Lung (tissue), 11 donors: ENCODE measurements at regions not wholly inside any gene's neighbourhood (a gene's known extent, or its start where the extent isn't known, plus 50 kb on each side); places are given as distances from the start of the nearest gene placed in this dataset.

Experiments used
- ATAC-seq: fragments of 200-7000 bp; cut with Tn5 transposase; one replicate; pipeline ENCODE4 v1.9.1; 2020; ENCODE audit warnings: moderate number of reproducible peaks; ENCODE audit not compliant: insufficient read depth, low FRiP score
- DNase-seq, 3 donors: peaks; one replicate each; pipeline ENCODE4 v3.0.0-alpha.2; 2013 to 2017
- H3K27ac ChIP-seq, 2 donors: one replicate each; pipeline ENCODE4 v1.5.1; 2013; ENCODE audit warnings: mild to moderate bottlenecking in 2 of 2, moderate library complexity in 2 of 2, control low read depth in 1 of 2, inconsistent platforms in 1 of 2, low read depth in 1 of 2, low read length in 1 of 2
- H3K27me3 ChIP-seq, 3 donors: one replicate each; pipeline ENCODE4 v1.5.1; 2013; ENCODE audit warnings: low read length in 2 of 3; ENCODE audit not compliant: control insufficient read depth in 3 of 3, insufficient read depth in 3 of 3
- H3K36me3 ChIP-seq, 4 donors: one replicate each; pipeline ENCODE4 v1.5.1; 2013; ENCODE audit warnings: low read length in 4 of 4, mild to moderate bottlenecking in 1 of 4, moderate library complexity in 1 of 4; ENCODE audit not compliant: control insufficient read depth in 4 of 4, insufficient read depth in 4 of 4
- H3K4me1 ChIP-seq, 5 donors: one replicate each; pipeline ENCODE4 v1.5.1; 2013; ENCODE audit warnings: low read length in 5 of 5, mild to moderate bottlenecking in 2 of 5, moderate library complexity in 1 of 5; ENCODE audit not compliant: control insufficient read depth in 5 of 5, insufficient read depth in 5 of 5
- H3K4me3 ChIP-seq: one replicate; pipeline ENCODE4 v1.5.1; 2013; ENCODE audit warnings: mild to moderate bottlenecking, control low read depth, moderate library complexity
- H3K9ac ChIP-seq, 2 donors: one replicate each; pipeline ENCODE4 v1.5.1; 2013; ENCODE audit warnings: low read length in 2 of 2, control low read depth in 1 of 2; ENCODE audit not compliant: insufficient read depth in 1 of 2
- H3K9me3 ChIP-seq, 4 donors: one replicate each; pipeline ENCODE4 v1.5.1; 2013; ENCODE audit warnings: low read length in 3 of 4, mild to moderate bottlenecking in 1 of 4, moderate library complexity in 1 of 4; ENCODE audit not compliant: control insufficient read depth in 4 of 4, insufficient read depth in 3 of 4
- WGBS, 2 donors: extraction: QIAGEN DNeasy Blood & Tissue Kit; methylation state at CpG; one replicate each; pipeline ENCODE4 v1.1.7; 2013; 5-methylcytosine and 5-hydroxymethylcytosine counted together
- TF ChIP-seq, protein P1 (sequence below): IDR thresholded peaks from 2 replicates; pipeline ENCODE4 v1.5.1; 2012; ENCODE audit warnings: mild to moderate bottlenecking; ENCODE audit errors: control extremely low read depth, extremely low read depth
- donor health status: control.
- donor health status: control.
- donor health status: Bipolar disorder and iron deficiency.
- donor health status: healthy.
- donor health status: DM: yes; HTN: yes; CAD: no.

DNA sequence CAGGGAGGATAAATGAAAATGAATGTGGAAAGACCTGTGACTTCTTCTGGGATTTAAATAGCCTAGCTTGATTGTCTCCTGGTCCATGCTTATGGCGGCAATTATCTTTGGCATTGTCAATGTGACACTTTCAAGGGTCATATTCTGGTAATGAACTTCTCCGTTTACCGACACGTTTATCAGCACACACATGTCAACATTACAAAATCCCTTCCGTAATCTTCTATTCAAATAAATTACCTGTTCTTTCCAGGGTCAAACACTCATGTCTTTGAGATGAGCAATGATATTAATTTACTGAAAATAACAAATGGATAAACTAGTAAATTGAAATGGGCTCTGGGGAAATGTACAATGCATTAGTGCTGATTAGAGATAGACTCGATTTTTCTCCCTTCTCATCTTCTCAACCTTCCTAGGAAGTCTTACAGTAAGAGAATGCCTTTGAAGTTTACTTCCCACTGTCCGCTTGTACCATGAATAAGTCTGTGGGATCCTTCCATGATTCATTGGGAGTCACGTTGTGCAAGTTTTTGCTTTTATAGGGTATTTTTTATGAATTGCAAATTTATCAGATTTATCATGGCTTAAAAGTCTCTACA is 646.3 kb upstream of the LRATD1 start:
- DNase-seq (no peak), ATAC-seq (no peak)
- no peaks in the 10 kb centered on the region for H3K36me3 ChIP-seq
- H3K9ac ChIP-seq, result no peak overlapping the region
- TF ChIP-seq, protein P1, sequence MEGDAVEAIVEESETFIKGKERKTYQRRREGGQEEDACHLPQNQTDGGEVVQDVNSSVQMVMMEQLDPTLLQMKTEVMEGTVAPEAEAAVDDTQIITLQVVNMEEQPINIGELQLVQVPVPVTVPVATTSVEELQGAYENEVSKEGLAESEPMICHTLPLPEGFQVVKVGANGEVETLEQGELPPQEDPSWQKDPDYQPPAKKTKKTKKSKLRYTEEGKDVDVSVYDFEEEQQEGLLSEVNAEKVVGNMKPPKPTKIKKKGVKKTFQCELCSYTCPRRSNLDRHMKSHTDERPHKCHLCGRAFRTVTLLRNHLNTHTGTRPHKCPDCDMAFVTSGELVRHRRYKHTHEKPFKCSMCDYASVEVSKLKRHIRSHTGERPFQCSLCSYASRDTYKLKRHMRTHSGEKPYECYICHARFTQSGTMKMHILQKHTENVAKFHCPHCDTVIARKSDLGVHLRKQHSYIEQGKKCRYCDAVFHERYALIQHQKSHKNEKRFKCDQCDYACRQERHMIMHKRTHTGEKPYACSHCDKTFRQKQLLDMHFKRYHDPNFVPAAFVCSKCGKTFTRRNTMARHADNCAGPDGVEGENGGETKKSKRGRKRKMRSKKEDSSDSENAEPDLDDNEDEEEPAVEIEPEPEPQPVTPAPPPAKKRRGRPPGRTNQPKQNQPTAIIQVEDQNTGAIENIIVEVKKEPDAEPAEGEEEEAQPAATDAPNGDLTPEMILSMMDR, result no peak
- H3K4me3 ChIP-seq, result no peak overlapping the region
- 64 to 83% methylated on average over 8 of the region's 8 CpGs for WGBS, 2 donors
- no peak overlapping the region for H3K27ac ChIP-seq
- H3K27me3 ChIP-seq, result no peaks in the 10 kb centered on the region
- H3K9me3 ChIP-seq, result peaks cover 0 to 4% (median 0%) of the 10 kb centered on the region in 4 donors
- no peaks in the 10 kb centered on the region for H3K4me1 ChIP-seq

- Histone ChIP-seq H3K4me3 (no peak overlapping the region), H3K36me3 (no peaks in the 10 kb centered on the region), H3K9me3 (no peaks in the 10 kb centered on the region), H3K4me1 (no peaks in the 10 kb centered on the region), H3K27ac (no peak overlapping the region), H3K27me3 (no peaks in the 10 kb centered on the region), H3K9ac (no peak overlapping the region)
- TF ChIP-seq, protein P1, result no peak
- no peak for DNase-seq
- ATAC-seq, result no peak
These were observed 636.0 kb upstream of the LRATD1 start for GRCh38 chr2:13996527-13996926.

GRCh38 chr2:14011190-14011589 is 621.3 kb upstream of the LRATD1 start:
- no peak for ATAC-seq
- Histone ChIP-seq H3K9me3 (peaks cover 0 to 5% (median 2%) of the 10 kb centered on the region in 4 donors), H3K27ac (no peak overlapping the region), H3K4me3 (no peak overlapping the region), H3K4me1 (no peaks in the 10 kb centered on the region), H3K27me3 (peaks cover 0 to 2% (median 0%) of the 10 kb centered on the region in 3 donors), H3K36me3 (no peaks in the 10 kb centered on the region), H3K9ac (no peak overlapping the region)
- DNase-seq, result no peak
- TF ChIP-seq, protein P1, result no peak
- WGBS, 2 donors, result 86 to 87% methylated on average over 4 of the region's 4 CpGs

DNA sequence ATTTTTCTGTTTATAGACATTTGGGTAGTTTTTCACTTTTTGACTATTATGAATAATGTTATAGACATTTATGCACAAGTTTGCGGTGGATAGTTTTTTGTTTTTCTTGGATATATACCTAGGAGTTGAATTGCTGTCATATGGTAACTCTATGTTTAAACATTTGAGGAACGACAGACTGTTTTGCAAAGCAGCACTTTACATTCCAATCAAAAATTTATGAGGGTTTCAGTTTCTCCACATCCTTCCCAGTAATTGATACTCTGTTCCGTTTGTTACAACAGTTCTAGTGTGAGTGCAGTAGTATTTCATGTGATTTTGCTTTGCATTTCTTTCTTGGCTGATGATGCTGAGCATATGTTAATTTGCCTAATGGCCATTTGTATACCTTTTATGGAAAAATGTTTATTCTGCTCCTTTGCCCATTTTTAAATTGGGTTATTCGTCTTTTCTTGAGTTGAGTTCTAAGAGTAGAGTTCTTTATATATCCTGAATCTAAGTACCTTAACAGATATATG is 617.3 kb upstream of the LRATD1 start:
- no peak overlapping the region for H3K4me3 ChIP-seq
- H3K27ac ChIP-seq, result no peak overlapping the region
- ATAC-seq (no peak), DNase-seq (no peak)
- H3K36me3 ChIP-seq, result no peaks in the 10 kb centered on the region
- no peak overlapping the region for H3K9ac ChIP-seq
- H3K4me1 ChIP-seq, result peaks cover 0 to 4% (median 0%) of the 10 kb centered on the region in 5 donors
- H3K9me3 ChIP-seq, result peaks cover 0 to 3% (median 0%) of the 10 kb centered on the region in 4 donors
- TF ChIP-seq, protein P1, result no peak
- H3K27me3 ChIP-seq, result peaks cover 0 to 2% (median 0%) of the 10 kb centered on the region in 3 donors
- 71 to 73% methylated on average over 4 of the region's 4 CpGs for WGBS, 2 donors
